H9 (cell line): ENCODE measurements at regions not wholly inside any gene's neighbourhood (a gene's known extent, or its start where the extent isn't known, plus 50 kb on each side); places are given as distances from the start of the nearest gene placed in this dataset.

ENCODE experiments used
- DNase-seq: peaks from one replicate; pipeline ENCODE4 v3.0.0-alpha.2; 2017
- H2AFZ ChIP-seq: one replicate; pipeline ENCODE4 v1.6.1; 2013; ENCODE audit warnings: mild to moderate bottlenecking, low read length, control low read depth, moderate library complexity
- H2AK5ac ChIP-seq: 2 replicates; pipeline ENCODE4 v1.6.1; 2013; ENCODE audit warnings: low read length, control low read depth, mixed read lengths; ENCODE audit not compliant: insufficient read length
- H2BK120ac ChIP-seq: one replicate; pipeline ENCODE4 v1.6.1; 2013; ENCODE audit warnings: low read depth, mild to moderate bottlenecking, low read length, control low read depth, inconsistent platforms; ENCODE audit not compliant: poor library complexity, severe bottlenecking
- H2BK12ac ChIP-seq: 2 replicates; pipeline ENCODE4 v1.6.1; 2013; ENCODE audit warnings: low read length, control low read depth, mixed read lengths, low read depth; ENCODE audit not compliant: insufficient read length
- H2BK15ac ChIP-seq: 2 replicates; pipeline ENCODE4 v1.6.1; 2013; ENCODE audit warnings: low read depth, low read length, control low read depth
- H2BK20ac ChIP-seq: one replicate; pipeline ENCODE4 v1.6.1; 2013; ENCODE audit warnings: low read depth, mild to moderate bottlenecking, low read length, control low read depth, inconsistent platforms; ENCODE audit not compliant: poor library complexity, severe bottlenecking
- H2BK5ac ChIP-seq: 2 replicates; pipeline ENCODE4 v1.6.1; 2013; ENCODE audit warnings: low read length, control low read depth, mixed read lengths; ENCODE audit not compliant: insufficient read length
- H3K14ac ChIP-seq: 2 replicates; pipeline ENCODE4 v1.6.1; 2013; ENCODE audit warnings: low read length, control low read depth; ENCODE audit not compliant: insufficient read depth
- H3K18ac ChIP-seq: 2 replicates; pipeline ENCODE4 v1.6.1; 2013; ENCODE audit warnings: low read depth, mild to moderate bottlenecking, mixed read lengths, low read length, control low read depth; ENCODE audit not compliant: insufficient read length
- H3K23ac ChIP-seq: 2 replicates; pipeline ENCODE4 v1.6.1; 2013; ENCODE audit warnings: low read length, control low read depth, mixed read lengths, low read depth; ENCODE audit not compliant: insufficient read length
- H3K23me2 ChIP-seq: 2 replicates; pipeline ENCODE4 v1.6.1; 2013; ENCODE audit warnings: low read depth, mild to moderate bottlenecking, mixed read lengths, low read length, control low read depth; ENCODE audit not compliant: insufficient read length, poor library complexity, severe bottlenecking
- H3K27ac ChIP-seq: 2 replicates; pipeline ENCODE4 v1.5.1; 2013; ENCODE audit warnings: low read length, control low read depth, mixed read lengths, low read depth; ENCODE audit not compliant: insufficient read length
- H3K27me3 ChIP-seq: 2 replicates; pipeline ENCODE4 v1.6.1; 2013; ENCODE audit warnings: low read length, control low read depth, inconsistent platforms; ENCODE audit not compliant: insufficient read depth
- H3K4ac ChIP-seq: 2 replicates; pipeline ENCODE4 v1.6.1; 2013; ENCODE audit warnings: low read depth, mild to moderate bottlenecking, control low read depth, inconsistent platforms, low read length, moderate library complexity
- H3K4me1 ChIP-seq: 2 replicates; pipeline ENCODE4 v1.6.1; 2013; ENCODE audit warnings: low read length, control low read depth, inconsistent platforms; ENCODE audit not compliant: insufficient read depth
- H3K4me2 ChIP-seq: 2 replicates; pipeline ENCODE4 v1.6.1; 2013; ENCODE audit warnings: low read length, control low read depth, mixed read lengths; ENCODE audit not compliant: insufficient read length, insufficient read depth
- H3K56ac ChIP-seq: 2 replicates; pipeline ENCODE4 v1.6.1; 2013; ENCODE audit warnings: low read depth, mild to moderate bottlenecking, mixed read lengths, low read length, control low read depth; ENCODE audit not compliant: insufficient read length
- H3K79me1 ChIP-seq: 2 replicates; pipeline ENCODE4 v1.6.1; 2013; ENCODE audit warnings: low read depth, mild to moderate bottlenecking, moderate library complexity, low read length, control low read depth, inconsistent platforms; ENCODE audit not compliant: insufficient read depth, poor library complexity, severe bottlenecking
- H3K79me2 ChIP-seq: 2 replicates; pipeline ENCODE4 v1.6.1; 2013; ENCODE audit warnings: low read length, control low read depth, inconsistent platforms; ENCODE audit not compliant: insufficient read depth
- H3K9ac ChIP-seq: 2 replicates; pipeline ENCODE4 v1.6.1; 2013; ENCODE audit warnings: low read length, control low read depth, mixed read lengths; ENCODE audit not compliant: insufficient read length; ENCODE audit errors: extremely low read depth
- H3K9me3 ChIP-seq: one replicate; pipeline ENCODE4 v1.6.1; 2013; ENCODE audit warnings: low read depth, low read length, inconsistent platforms; ENCODE audit not compliant: control insufficient read depth
- H3T11ph ChIP-seq: one replicate; pipeline ENCODE4 v1.6.1; 2013; ENCODE audit warnings: mild to moderate bottlenecking, low read length, control low read depth, inconsistent platforms
- H4K20me1 ChIP-seq: one replicate; pipeline ENCODE4 v1.6.1; 2013; ENCODE audit not compliant: control insufficient read depth, insufficient read length, insufficient read depth
- H4K5ac ChIP-seq: 2 replicates; pipeline ENCODE4 v1.6.1; 2013; ENCODE audit warnings: low read depth, mild to moderate bottlenecking, mixed read lengths, low read length, control low read depth; ENCODE audit not compliant: insufficient read length
- H4K8ac ChIP-seq: replicated peaks from 2 replicates; pipeline ENCODE4 v1.6.1; 2013; ENCODE audit warnings: low read length, control low read depth, mixed read lengths, low read depth; ENCODE audit not compliant: insufficient read length
- H4K91ac ChIP-seq: 2 replicates; pipeline ENCODE4 v1.6.1; 2013; ENCODE audit warnings: low read depth, mild to moderate bottlenecking, moderate library complexity, mixed read lengths, low read length, control low read depth; ENCODE audit not compliant: insufficient read length
- H3K27ac Mint-ChIP-seq, 3 experiments: 2 replicates in 2 of 3; 3 replicates in 1 of 3; pipeline ENCODE4 v1.8.0; 2020 to 2021; ENCODE audit warnings: mixed read lengths in 3 of 3, mild to moderate bottlenecking in 1 of 3, moderate library complexity in 1 of 3
- H3K27me3 Mint-ChIP-seq: 2 replicates; pipeline ENCODE4 v1.8.0; 2021; ENCODE audit warnings: low read depth, mild to moderate bottlenecking, moderate library complexity, mixed read lengths
- H3K36me3 Mint-ChIP-seq, 3 experiments: 2 replicates in 2 of 3; 3 replicates in 1 of 3; pipeline ENCODE4 v1.8.0; 2020 to 2021; ENCODE audit warnings: low read depth in 3 of 3, mixed read lengths in 3 of 3; ENCODE audit not compliant: insufficient read depth in 1 of 3
- H3K4me1 Mint-ChIP-seq, 2 experiments: 2 replicates each; pipeline ENCODE4 v1.8.0; 2020; ENCODE audit warnings: mixed read lengths in 2 of 2
- H3K4me3 Mint-ChIP-seq, 2 experiments: 2 replicates in 1 of 2; 3 replicates in 1 of 2; pipeline ENCODE4 v1.8.0; 2020 to 2021; ENCODE audit warnings: mild to moderate bottlenecking in 2 of 2, mixed read lengths in 2 of 2, moderate library complexity in 1 of 2
- H3K9me3 Mint-ChIP-seq, 2 experiments: 2 replicates in 1 of 2; 3 replicates in 1 of 2; pipeline ENCODE4 v1.8.0; 2020; ENCODE audit warnings: mild to moderate bottlenecking in 2 of 2, mixed read lengths in 2 of 2, moderate library complexity in 1 of 2
- CTCF ChIP-seq: fragments of 200-600 bp; sonication (generic); conservative IDR thresholded peaks from 3 replicates; pipeline ENCODE4 v1.8.0; 2021; ENCODE audit warnings: antibody characterized with exemption, mild to moderate bottlenecking
- WGBS: extraction: QIAGEN DNeasy Blood & Tissue Kit; methylation state at CpG from one replicate; pipeline ENCODE4 v1.1.7; 2013; ENCODE audit warnings: missing lambda C conversion rate, low lambda C conversion rate, mixed read lengths; ENCODE audit not compliant: insufficient read length; ENCODE audit errors: extremely low coverage; 5-methylcytosine and 5-hydroxymethylcytosine counted together

GRCh38 chr1:30378991-30379581 is 344.3 kb downstream of the MATN1 start:
- no peak overlapping the region for H3K14ac ChIP-seq

More at GRCh38 chr1:30378991-30379581, 344.3 kb downstream of the MATN1 start:
- Histone ChIP-seq H2AFZ (no peak overlapping the region), H3K9me3 (no peaks in the 10 kb centered on the region), H4K5ac (no peak overlapping the region), H2BK5ac (no peak overlapping the region), H2BK15ac (no peak overlapping the region), H4K20me1 (peaks cover 2% of the 10 kb centered on the region), H3K4me2 (no peak overlapping the region), H3K23me2 (no peaks in the 10 kb centered on the region), H3K9ac (no peak overlapping the region), H2BK12ac (no peak overlapping the region), H3K23ac (no peak overlapping the region), H3K79me1 (no peaks in the 10 kb centered on the region), H4K8ac (no peak overlapping the region), H3K4me1 (no peaks in the 10 kb centered on the region), H3K56ac (no peak overlapping the region), H3K4ac (no peak overlapping the region), H4K91ac (no peak overlapping the region), H2BK120ac (no peak overlapping the region), H2BK20ac (no peak overlapping the region), H2AK5ac (no peak overlapping the region), H3K18ac (no peak overlapping the region), H3T11ph (no peak overlapping the region), H3K79me2 (no peaks in the 10 kb centered on the region), H3K27ac (no peak overlapping the region), H3K27me3 (no peaks in the 10 kb centered on the region)
- no peak for TF ChIP-seq CTCF
- peaks cover 5 to 19% of the 10 kb centered on the region in 2 experiments; a peak in 3 of 4 replicates for H3K4me1 Mint-ChIP-seq
- no CpG with 5 or more reads among the region's 18 CpGs for WGBS
- peak overlapping the region in 1 of 3 experiments; percentile 22; a peak in 1 of 7 replicates for H3K27ac Mint-ChIP-seq
- H3K4me3 Mint-ChIP-seq, result no peak overlapping the region
- H3K9me3 Mint-ChIP-seq, result no peaks in the 10 kb centered on the region; a peak in 1 of 5 replicates
- no peaks in the 10 kb centered on the region for H3K36me3 Mint-ChIP-seq
- H3K27me3 Mint-ChIP-seq, result peaks cover 4% of the 10 kb centered on the region
- no peak for DNase-seq
